HG03135 (cell line): ENCODE measurements at regions not wholly inside any gene's neighbourhood (a gene's known extent, or its start where the extent isn't known, plus 50 kb on each side); places are given as distances from the start of the nearest gene placed in this dataset.

Experiments used
- ATAC-seq: cut with Tn5 transposase; IDR thresholded peaks from one replicate; pipeline ENCODE4 v1.9.1; 2021; ENCODE audit warnings: mild to moderate bottlenecking, moderate library complexity; ENCODE audit not compliant: unreplicated experiment

GRCh38 chr4:67051000-67051789 lies 494.1 kb downstream of the CENPC start:
- ATAC-seq: no peak

GRCh38 chr4:67049446-67049845 lies 495.9 kb downstream of the CENPC start:
- ATAC-seq: no peak

- no peak for ATAC-seq
These were observed 496.8 kb downstream of the CENPC start for GRCh38 chr4:67048530-67048929.

GRCh38 chr4:67040315-67040714 lies 505.0 kb downstream of the CENPC start:
- no peak for ATAC-seq

GRCh38 chr4:67038228-67038566 lies 507.1 kb downstream of the CENPC start:
- ATAC-seq: no peak

- ATAC-seq: no peak
These were observed 507.6 kb downstream of the CENPC start for GRCh38 chr4:67037504-67038227.

GRCh38 chr4:67036791-67037190 lies 508.5 kb downstream of the CENPC start:
- no peak for ATAC-seq

DNA sequence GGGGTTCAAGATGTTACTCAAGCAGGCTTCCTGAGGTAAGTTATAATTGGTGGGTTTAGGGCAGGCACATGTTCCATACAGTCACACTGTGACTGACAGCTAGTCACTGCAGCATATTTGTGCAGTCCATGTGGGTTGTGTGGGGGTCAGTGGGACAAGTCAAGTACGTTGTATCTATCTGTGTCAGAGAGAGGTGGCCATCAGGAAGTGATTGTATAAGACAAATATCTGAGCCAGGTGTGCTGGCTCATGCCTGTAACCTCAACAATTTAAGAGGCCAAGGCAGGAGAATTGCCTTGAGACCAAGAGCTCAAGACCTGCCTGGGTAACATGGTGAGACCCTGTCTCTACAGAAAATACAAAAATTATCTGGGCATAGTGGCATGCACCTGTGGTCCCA lies 509.3 kb downstream of the CENPC start:
- ATAC-seq: no peak

DNA sequence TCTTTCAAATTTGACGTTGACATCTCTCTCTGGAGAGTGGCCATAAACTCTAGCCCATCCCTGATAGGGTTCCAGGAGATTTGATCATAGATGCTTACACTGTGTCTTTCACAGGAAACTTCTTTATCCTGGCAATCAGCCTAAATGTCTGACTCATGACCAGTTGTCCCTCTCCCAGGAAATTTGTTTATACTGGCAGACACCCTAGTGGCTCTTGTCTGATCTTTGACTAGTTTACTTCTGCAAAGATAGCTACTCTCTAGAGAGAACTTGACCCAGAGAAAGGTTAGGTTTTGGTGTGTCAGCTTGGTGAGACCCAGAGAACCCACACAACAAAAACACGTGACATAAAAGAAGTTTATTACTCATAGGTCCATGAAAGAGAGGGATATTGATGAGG lies 509.8 kb downstream of the CENPC start:
- no peak for ATAC-seq

DNA sequence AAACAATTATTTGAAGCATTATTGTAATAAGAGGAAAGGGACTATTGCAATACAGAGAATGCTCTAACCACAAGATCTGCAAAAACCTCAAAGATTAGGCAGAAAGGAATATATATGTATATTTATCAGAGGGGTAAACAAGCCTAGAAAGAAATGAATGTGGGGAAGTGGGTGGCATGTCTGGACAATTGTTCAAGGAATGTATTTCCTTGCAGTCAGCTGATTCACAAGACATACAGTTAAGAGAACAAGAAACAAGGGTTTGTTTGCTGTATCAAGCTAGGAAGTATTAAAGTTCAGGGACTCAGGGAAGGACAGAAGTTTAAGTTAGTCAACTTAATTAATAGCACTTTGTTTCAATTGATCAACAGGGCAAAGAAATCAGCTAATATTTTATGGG lies 514.7 kb downstream of the CENPC start:
- ATAC-seq: no peak

DNA sequence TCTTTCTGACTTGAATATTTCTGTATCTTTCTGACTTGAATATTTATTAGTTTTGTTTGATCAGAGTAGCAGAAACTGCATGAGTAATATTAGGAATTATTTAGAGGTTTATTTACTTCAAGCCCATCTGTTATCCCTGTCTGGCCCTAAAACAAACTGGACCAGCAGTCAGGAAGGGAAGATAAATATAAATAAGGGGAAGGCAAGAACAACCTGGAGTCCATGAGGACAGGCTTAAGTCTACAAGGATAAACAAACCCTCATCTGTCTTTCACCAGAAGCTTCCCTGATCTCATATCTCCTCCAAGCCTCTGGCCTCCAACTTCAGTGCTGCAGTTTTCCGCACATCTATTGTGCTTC lies 524.9 kb downstream of the CENPC start:
- no peak for ATAC-seq

DNA sequence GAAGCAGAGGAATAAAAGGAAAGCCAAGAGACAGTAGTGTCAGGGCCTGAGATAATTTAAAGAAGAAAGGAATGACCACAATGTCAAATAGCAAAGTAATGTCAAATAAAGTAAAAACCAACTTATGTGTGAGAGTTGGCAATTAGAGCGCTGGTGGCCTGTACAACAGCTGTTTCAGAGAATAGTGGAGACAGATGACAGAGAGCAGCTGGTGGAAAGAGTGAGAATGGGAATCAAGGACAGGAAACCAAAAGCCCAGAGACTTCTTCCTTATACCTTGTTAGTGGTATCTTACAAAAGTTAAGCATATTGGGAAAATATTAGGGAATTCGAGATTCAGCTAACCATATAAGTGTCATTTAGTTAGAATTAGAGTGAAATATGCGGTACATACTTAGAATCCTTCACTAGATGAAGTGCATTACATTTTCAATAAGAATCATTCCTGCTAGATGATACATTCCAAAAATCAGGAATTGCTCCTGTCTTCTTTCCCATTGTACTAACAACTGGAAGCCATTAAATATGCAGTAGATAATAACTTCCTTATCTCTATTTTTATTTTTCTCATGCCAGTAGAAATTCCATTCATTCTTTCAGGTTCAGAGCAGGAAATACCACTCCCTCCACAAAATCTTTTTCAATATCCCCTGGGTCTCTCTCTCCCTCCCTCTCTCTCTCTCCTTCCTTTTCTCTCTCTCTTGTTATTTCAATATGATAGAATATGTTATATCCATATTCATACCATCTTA lies 525.4 kb downstream of the CENPC start:
- ATAC-seq: no peak

GRCh38 chr4:67014592-67014991 lies 530.7 kb downstream of the CENPC start:
- no peak for ATAC-seq

- ATAC-seq: no peak
These were observed 538.5 kb downstream of the CENPC start for GRCh38 chr4:67006791-67007190.

DNA sequence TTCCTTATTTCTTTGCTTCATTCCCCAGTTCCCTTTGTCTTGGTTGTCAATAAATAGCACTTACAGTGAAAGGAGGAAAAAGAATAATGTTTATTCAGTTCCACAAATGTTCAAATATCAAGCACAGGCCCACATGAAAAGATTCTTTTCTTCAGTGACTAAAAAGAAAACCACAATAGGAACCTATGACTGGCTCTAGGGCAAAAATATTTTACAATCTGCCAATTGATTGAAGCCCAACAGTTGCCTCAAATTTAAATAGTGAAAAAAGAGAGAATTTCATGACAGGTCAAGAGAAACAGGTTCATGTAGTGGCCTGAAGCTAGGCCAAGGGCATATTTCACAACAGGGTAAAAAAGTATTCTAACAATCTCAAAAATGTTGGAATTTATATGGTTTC lies 553.8 kb downstream of the CENPC start:
- ATAC-seq: no peak

GRCh38 chr4:66974665-66975064 lies 570.6 kb downstream of the CENPC start:
- ATAC-seq: no peak

- no peak for ATAC-seq
These were observed 573.2 kb downstream of the CENPC start for GRCh38 chr4:66972087-66972486.

DNA sequence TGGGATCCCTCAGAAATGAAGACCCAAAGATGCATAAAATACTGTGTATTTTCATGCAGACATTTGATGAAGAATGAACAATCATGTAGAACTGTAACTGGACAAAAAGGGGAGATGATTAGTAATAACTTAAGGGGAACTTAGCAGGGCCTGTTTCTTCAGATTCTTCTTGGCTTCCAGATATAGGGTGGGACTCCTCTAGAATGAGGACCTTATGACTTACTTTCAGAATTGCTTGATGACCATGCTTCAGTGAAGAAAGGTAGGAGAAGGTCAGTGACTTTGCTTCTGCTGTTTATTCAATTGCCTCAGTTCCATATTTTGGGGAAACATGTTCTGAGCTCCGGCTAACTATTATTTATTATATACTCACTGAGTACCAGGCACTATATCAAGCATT lies 580.8 kb downstream of the CENPC start:
- no peak for ATAC-seq

DNA sequence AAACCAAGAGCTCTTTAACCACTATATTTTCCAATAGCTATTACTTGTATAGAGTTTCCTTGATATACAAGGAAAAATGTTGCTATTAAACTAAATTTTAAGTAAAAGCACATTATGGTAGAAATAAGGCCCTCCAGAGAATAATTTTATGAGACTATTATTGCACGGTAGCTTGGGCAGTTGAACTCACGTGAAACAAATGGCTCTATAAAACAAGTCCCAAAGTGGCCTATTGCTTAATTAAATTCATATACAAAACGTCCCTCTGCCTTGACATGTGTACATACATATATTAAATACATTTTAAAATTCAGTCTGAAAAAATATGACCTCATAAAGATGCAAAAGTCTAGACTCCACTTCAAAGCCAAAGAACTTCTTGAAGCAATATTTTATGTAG lies 582.2 kb downstream of the CENPC start:
- no peak for ATAC-seq

DNA sequence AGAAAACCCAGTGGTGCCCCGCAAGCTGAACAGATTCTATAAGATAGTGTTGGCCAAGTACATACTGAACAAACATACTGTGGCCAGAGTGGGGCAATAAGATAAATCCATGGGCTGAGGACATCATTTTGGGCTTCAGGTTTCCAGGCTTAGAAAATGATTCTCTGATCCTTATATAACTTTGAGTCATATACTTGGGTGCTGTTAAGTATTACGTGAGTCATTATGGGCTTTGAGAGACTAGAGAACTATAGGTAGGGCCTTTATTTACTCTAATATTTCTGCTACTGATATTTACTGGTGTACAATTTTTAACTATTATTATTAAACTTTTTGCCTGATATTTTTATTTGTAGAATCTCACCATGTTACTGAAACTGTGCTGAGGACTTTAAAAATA lies 586.1 kb downstream of the CENPC start:
- ATAC-seq: no peak

- ATAC-seq: no peak
These were observed 588.5 kb downstream of the CENPC start for GRCh38 chr4:66956852-66957251.

- ATAC-seq: no peak
These were observed 588.9 kb downstream of the CENPC start for GRCh38 chr4:66956426-66956825.
